Esophagus squamous epithelium (tissue), 5 donors: ENCODE measurements at regions not wholly inside any gene's neighbourhood (a gene's known extent, or its start where the extent isn't known, plus 50 kb on each side); places are given as distances from the start of the nearest gene placed in this dataset.
A peak's percentile ranks its signal among the peaks of the same experiment; 100 is the strongest.
"Not testable (repeated sequence)": the region's sequence is repeated elsewhere in the genome, so short reads cannot be mapped to it uniquely, and the experiment has no call there.

Experiments
- DNase-seq: peaks from one replicate; lab custom pipeline; 2025; lab: John Stamatoyannopoulos, UW
- H3K27ac ChIP-seq, 4 donors: fragments of 200-600 bp; sonication (generic); one replicate each; pipeline ENCODE4 v1.5.1; 2016 to 2019; ENCODE audit warnings: mild to moderate bottlenecking in 1 of 4
- H3K27me3 ChIP-seq, 4 donors: fragments of 200-600 bp; sonication (generic); 1 replicate in 3 of 4; 2 replicates in 1 of 4; pipeline versions ENCODE4 v1.5.1 to v1.6.0; 2017 to 2021; ENCODE audit warnings: antibody characterized with exemption in 1 of 4
- H3K36me3 ChIP-seq, 3 donors: fragments of 200-600 bp; sonication (generic); one replicate each; pipeline ENCODE4 v1.5.1; 2016 to 2019
- H3K4me1 ChIP-seq, 3 donors: fragments of 200-600 bp; sonication (generic); one replicate each; pipeline ENCODE4 v1.5.1; 2017 to 2019
- H3K4me3 ChIP-seq, 4 donors: fragments of 200-600 bp; sonication (generic); 1 replicate in 3 of 4; 2 replicates in 1 of 4; pipeline ENCODE4 v1.5.1; 2016 to 2019; ENCODE audit warnings: mild to moderate bottlenecking in 2 of 4, moderate library complexity in 1 of 4
- H3K9me3 ChIP-seq, 3 donors: fragments of 200-600 bp; sonication (generic); one replicate each; pipeline ENCODE4 v1.5.1; 2016 to 2019
- CTCF ChIP-seq, 6 experiments: fragments of 450-650 bp in 4 of 6; fragments of 200-600 bp in 2 of 6; sonication (generic) in 2 of 6; IDR thresholded peaks; one replicate each; pipeline ENCODE4 v1.5.1; 2016 to 2019; ENCODE audit warnings: antibody characterized with exemption in 6 of 6, mild to moderate bottlenecking in 4 of 6, moderate library complexity in 4 of 6
- POLR2A ChIP-seq, 4 donors: fragments of 450-650 bp; IDR thresholded peaks; one replicate each; pipeline ENCODE4 v1.6.1; 2017; ENCODE audit warnings: antibody characterized with exemption in 4 of 4, mild to moderate bottlenecking in 4 of 4, moderate library complexity in 3 of 4
- WGBS, 2 donors: methylation state at CpG; one replicate each; pipeline ENCODE4 v1.1.5; 2018; 5-methylcytosine and 5-hydroxymethylcytosine counted together
- intact Hi-C: fragments of 100-400 bp; cut with DNase I; formaldehyde crosslinking; loops from one replicate; pipeline ENCODE4 v1.15.0; 2022
- donor health status: DM: yes; HTN: yes; CAD: no.

- Histone ChIP-seq H3K27me3 (peaks cover 0 to under 1% (median 0%) of the 10 kb centered on the region in 4 donors), H3K4me3 (no peak overlapping the region), H3K36me3 (no peaks in the 10 kb centered on the region), H3K9me3 (no peaks in the 10 kb centered on the region), H3K27ac (no peak overlapping the region), H3K4me1 (peaks cover 0 to 12% (median 3%) of the 10 kb centered on the region in 3 donors)
- TF ChIP-seq CTCF (IDR thresholded peaks at IDR 0.05) = no peak
- no peak for TF ChIP-seq POLR2A (IDR thresholded peaks at IDR 0.05)
- intact Hi-C loops = no loop called here
- 89 to 92% methylated on average over 2 of the region's 2 CpGs for WGBS, 2 donors
- no peak for DNase-seq
These were observed 99.1 kb upstream of the FAM110C start for GRCh38 chr2:145407-145806.

GRCh38 chr2:141611-142010, 95.3 kb upstream of the FAM110C start:
- intact Hi-C loops = no loop called here
- no peak for DNase-seq
- H3K36me3 ChIP-seq = no peaks in the 10 kb centered on the region
- no peaks in the 10 kb centered on the region for H3K27me3 ChIP-seq
- TF ChIP-seq CTCF (IDR thresholded peaks at IDR 0.05) = no peak
- no peak overlapping the region for H3K4me3 ChIP-seq
- H3K4me1 ChIP-seq = peaks cover 0 to 12% (median 3%) of the 10 kb centered on the region in 3 donors
- WGBS, 2 donors = 22 to 31% methylated on average over 4 of the region's 4 CpGs
- no peaks in the 10 kb centered on the region for H3K9me3 ChIP-seq
- peak overlapping the region; percentile 50 to 59 (median 54) for H3K27ac ChIP-seq

GRCh38 chr2:136666-137065, 90.4 kb upstream of the FAM110C start:
- intact Hi-C loops = no loop called here
- Histone ChIP-seq H3K4me3 (no peak overlapping the region), H3K27me3 (peaks cover 0 to 3% (median 0%) of the 10 kb centered on the region in 4 donors), H3K27ac (no peak overlapping the region), H3K9me3 (no peaks in the 10 kb centered on the region), H3K4me1 (peaks cover 0 to 24% (median 8%) of the 10 kb centered on the region in 3 donors), H3K36me3 (no peaks in the 10 kb centered on the region)
- no peak for DNase-seq
- whole genome bisulfite sequencing, 2 donors = 93 to 100% methylated on average over 1 to 4 of the region's 7 CpGs
- TF ChIP-seq POLR2A (IDR thresholded peaks at IDR 0.05) = no peak
- TF ChIP-seq CTCF (IDR thresholded peaks at IDR 0.05) = no peak

GRCh38 chr2:133675-134593, 87.6 kb upstream of the FAM110C start:
- Histone ChIP-seq H3K9me3 (no peaks in the 10 kb centered on the region), H3K27me3 (peaks cover 0 to 3% (median 0%) of the 10 kb centered on the region in 4 donors), H3K4me1 (peaks cover 0 to 16% (median 8%) of the 10 kb centered on the region in 3 donors), H3K27ac (no peak overlapping the region), H3K36me3 (no peaks in the 10 kb centered on the region), H3K4me3 (no peak overlapping the region)
- 23 to 38% methylated on average over 7 of the region's 7 CpGs for WGBS, 2 donors
- intact Hi-C loops = no loop called here
- DNase-seq = no peak
- no peak for TF ChIP-seq POLR2A (IDR thresholded peaks at IDR 0.05)
- no peak for TF ChIP-seq CTCF (IDR thresholded peaks at IDR 0.05)

- H3K36me3 ChIP-seq = not testable (repeated sequence)
These were observed 80.5 kb upstream of the FAM110C start for GRCh38 chr2:126769-127168.

More at GRCh38 chr2:126769-127168, 80.5 kb upstream of the FAM110C start:
- intact Hi-C loops, H3K27ac ChIP-seq, H3K4me3 ChIP-seq, H3K9me3 ChIP-seq, H3K27me3 ChIP-seq, DNase-seq: not testable (repeated sequence)
- peaks cover 0 to 16% (median 3%) of the 10 kb centered on the region in 3 donors for H3K4me1 ChIP-seq
- no CpG with 5 or more reads among the region's 31 CpGs for WGBS, 2 donors
